GM12874 (cell line): ENCODE measurements at regions not wholly inside any gene's neighbourhood (a gene's known extent, or its start where the extent isn't known, plus 50 kb on each side); places are given as distances from the start of the nearest gene placed in this dataset.

Experiments
- TF ChIP-seq, protein P1 (sequence below): IDR thresholded peaks from 2 replicates; pipeline ENCODE4 v1.5.1; 2011; ENCODE audit warnings: low read depth, mild to moderate bottlenecking, control low read depth, low read length, moderate library complexity; ENCODE audit not compliant: insufficient read depth

GRCh38 chr19:32041681-32042292, 303.6 kb upstream of the ZNF507 start:
- TF ChIP-seq, protein P1, sequence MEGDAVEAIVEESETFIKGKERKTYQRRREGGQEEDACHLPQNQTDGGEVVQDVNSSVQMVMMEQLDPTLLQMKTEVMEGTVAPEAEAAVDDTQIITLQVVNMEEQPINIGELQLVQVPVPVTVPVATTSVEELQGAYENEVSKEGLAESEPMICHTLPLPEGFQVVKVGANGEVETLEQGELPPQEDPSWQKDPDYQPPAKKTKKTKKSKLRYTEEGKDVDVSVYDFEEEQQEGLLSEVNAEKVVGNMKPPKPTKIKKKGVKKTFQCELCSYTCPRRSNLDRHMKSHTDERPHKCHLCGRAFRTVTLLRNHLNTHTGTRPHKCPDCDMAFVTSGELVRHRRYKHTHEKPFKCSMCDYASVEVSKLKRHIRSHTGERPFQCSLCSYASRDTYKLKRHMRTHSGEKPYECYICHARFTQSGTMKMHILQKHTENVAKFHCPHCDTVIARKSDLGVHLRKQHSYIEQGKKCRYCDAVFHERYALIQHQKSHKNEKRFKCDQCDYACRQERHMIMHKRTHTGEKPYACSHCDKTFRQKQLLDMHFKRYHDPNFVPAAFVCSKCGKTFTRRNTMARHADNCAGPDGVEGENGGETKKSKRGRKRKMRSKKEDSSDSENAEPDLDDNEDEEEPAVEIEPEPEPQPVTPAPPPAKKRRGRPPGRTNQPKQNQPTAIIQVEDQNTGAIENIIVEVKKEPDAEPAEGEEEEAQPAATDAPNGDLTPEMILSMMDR: no peak

DNA sequence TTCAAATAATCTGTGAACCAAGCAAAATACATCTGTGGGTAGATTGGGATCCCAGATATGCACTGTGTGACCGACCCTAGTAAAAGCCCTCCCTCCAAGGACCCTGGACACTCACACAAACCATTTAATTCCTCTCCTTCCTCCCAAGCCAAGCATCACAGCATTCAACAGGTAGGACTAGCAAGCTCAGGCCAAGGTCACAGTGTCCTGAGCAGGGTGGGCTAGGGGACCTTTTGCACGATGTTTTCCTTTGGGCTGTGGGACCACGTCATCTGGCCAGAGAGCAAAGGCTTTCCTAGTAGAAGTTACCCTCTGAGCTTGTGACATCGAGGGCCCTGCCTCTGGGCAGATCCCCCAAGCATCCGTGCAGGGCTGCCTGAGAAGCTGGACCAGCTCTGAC, 297.6 kb upstream of the ZNF507 start:
- TF ChIP-seq, protein P1: no peak

DNA sequence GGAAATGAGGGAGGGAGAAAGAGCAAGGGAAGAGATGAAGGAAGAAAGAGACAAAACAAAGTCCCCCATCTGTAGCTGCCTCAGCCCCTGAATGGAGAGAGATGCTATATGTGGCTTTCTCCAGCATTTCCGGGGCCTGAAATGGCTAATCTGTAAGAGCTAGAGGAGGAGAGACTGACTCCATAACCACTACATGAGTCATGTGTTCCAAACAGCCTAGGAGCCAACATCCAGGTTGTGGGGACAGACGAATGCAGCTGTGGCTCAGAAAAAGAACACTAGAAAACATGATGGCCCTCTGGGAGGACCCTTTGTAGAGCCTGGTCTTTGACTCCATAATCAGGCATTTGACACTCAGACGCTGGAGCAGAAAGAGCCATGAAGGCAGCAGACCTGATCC, 292.0 kb upstream of the ZNF507 start:
- TF ChIP-seq, protein P1: no peak

GRCh38 chr19:32053861-32054260, 291.5 kb upstream of the ZNF507 start:
- TF ChIP-seq, protein P1: no peak

DNA sequence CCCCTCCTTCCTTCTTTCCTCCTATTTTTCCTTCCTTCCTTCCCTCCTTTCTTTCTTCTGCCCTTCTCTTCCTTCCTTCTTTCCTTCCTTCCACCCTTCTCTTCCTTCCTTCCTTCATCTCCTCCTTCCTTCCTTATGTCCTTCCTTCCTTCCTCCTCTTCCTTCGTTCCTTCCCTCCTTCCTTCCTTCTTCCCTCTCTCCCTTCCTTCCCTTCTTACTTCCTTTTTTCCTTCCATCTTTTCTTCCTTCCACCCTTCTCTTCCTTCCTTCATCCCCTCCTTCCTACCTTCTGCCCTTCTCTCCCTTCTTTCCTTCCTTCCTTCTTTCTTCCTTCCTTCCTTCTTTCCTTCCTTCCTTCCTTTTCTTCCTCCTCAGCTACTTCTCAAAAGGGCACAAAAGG, 287.3 kb upstream of the ZNF507 start:
- TF ChIP-seq, protein P1: no peak

DNA sequence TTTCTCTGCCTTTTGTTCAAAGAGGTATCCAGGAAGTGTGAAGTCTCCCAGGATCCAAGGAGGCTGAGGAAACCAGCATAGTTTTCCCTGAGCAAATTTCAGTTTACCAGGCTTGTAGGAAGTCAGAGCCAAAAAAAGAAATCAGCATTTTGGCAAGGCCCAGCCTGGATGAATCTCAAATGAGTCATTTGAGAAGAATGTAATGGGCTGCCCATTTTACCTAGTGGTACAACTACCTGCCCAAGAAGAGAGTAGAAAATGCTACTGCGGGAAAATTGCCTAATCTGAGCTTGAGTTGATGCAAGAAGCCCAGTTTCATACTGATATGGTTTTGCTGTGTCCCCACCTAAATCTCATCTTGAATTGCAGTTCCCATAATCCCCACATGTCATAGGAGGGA, 284.1 kb upstream of the ZNF507 start:
- TF ChIP-seq, protein P1: no peak

DNA sequence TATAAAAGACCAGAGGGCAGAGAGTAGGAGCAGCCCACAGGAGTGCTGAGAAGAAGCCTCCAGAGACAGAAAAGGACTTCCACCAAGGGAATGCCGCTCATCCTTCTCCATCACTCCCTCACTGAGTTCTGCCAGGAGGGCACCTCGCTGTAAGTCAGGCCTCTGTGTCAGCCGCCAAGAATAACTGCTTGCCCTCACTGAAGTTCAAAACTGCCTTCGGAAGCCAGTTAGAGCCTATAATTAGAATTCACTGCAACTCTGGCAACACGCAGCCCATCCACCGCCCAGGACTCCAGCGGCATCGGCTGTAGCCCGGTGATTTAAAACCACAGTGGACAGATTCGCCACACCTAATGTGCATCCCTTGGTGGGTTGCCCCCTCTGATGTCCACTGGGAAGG, 281.8 kb upstream of the ZNF507 start:
- TF ChIP-seq, protein P1: no peak

- TF ChIP-seq, protein P1: no peak
Measured at GRCh38 chr19:32066056-32066455, 279.4 kb upstream of the ZNF507 start.
